SK-N-SH (cell line): ENCODE measurements at regions not wholly inside any gene's neighbourhood (a gene's known extent, or its start where the extent isn't known, plus 50 kb on each side); places are given as distances from the start of the nearest gene placed in this dataset.

Experiments used
- CTCF ChIA-PET: fragments of 300-600, 350-600 bp; formaldehyde crosslinking; extraction: SDS; loops from one replicate; lab custom pipeline; 2021; lab: Yijun Ruan, JAX
- POLR2A ChIA-PET: fragments of 350-600 bp; sonication (Branson Sonifier 250); formaldehyde crosslinking; extraction: SDS; loops from one replicate; lab custom pipeline; 2020; ENCODE audit warnings: antibody characterized with exemption, inconsistent platforms; lab: Yijun Ruan, JAX
- DNase-seq: peaks from one replicate; pipeline ENCODE4 v3.0.0; 2012
- H2AFZ ChIP-seq: fragments of 200-600 bp; sonication (generic); 2 replicates; pipeline ENCODE4 v1.8.1; 2016; ENCODE audit warnings: antibody characterized with exemption, mild to moderate bottlenecking, low read depth
- H3F3A ChIP-seq: fragments of 200-600 bp; sonication (generic); replicated peaks from 2 replicates; pipeline ENCODE3; 2016; ENCODE audit warnings: antibody characterized with exemption, mild to moderate bottlenecking; ENCODE audit not compliant: insufficient read depth
- H3K27ac ChIP-seq, 2 experiments: fragments of 200-500 bp in 1 of 2; fragments of 200-600 bp in 1 of 2; sonication (Bioruptor generic) in 1 of 2; sonication (generic), shearing (Covaris generic) in 1 of 2; 2 replicates each; pipeline versions ENCODE4 v1.5.1 to v1.6.1; 2014 to 2016; ENCODE audit warnings: low read depth in 2 of 2, inconsistent platforms in 1 of 2, low read length in 1 of 2, mild to moderate bottlenecking in 1 of 2, mixed read lengths in 1 of 2
- H3K27me3 ChIP-seq: fragments of 200-600 bp; sonication (generic), shearing (Covaris generic); 2 replicates; pipeline ENCODE4 v1.6.1; 2016; ENCODE audit warnings: mixed run types; ENCODE audit not compliant: insufficient read depth
- H3K36me3 ChIP-seq, 2 experiments: fragments of 200-500 bp in 1 of 2; fragments of 200-600 bp in 1 of 2; sonication (Bioruptor generic) in 1 of 2; sonication (generic) in 1 of 2; replicated peaks in 1 of 2; 2 replicates each; pipeline versions ENCODE3 to v1.5.1; 2014 to 2016; ENCODE audit warnings: low read length in 1 of 2, mild to moderate bottlenecking in 1 of 2; ENCODE audit not compliant: insufficient read depth in 2 of 2, control insufficient read depth in 1 of 2
- H3K4me1 ChIP-seq, 2 experiments: fragments of 200-500 bp in 1 of 2; fragments of 200-600 bp in 1 of 2; sonication (Bioruptor generic) in 1 of 2; sonication (generic), shearing (Covaris generic) in 1 of 2; 2 replicates each; pipeline versions ENCODE4 v1.5.1 to v1.6.1; 2014 to 2016; ENCODE audit warnings: low read depth in 1 of 2, low read length in 1 of 2, mixed run types in 1 of 2; ENCODE audit not compliant: insufficient read depth in 2 of 2, control insufficient read depth in 1 of 2
- H3K4me2 ChIP-seq: fragments of 200-600 bp; sonication (generic), shearing (Covaris generic); 2 replicates; pipeline ENCODE4 v1.6.1; 2017; ENCODE audit warnings: mixed run types
- H3K4me3 ChIP-seq, 2 experiments: fragments of 200-500 bp in 1 of 2; fragments of 200-600 bp in 1 of 2; sonication (Bioruptor generic) in 1 of 2; sonication (generic), shearing (Covaris generic) in 1 of 2; 2 replicates each; pipeline versions ENCODE4 v1.5.1 to v1.8.1; 2014 to 2016; ENCODE audit warnings: low read depth in 2 of 2, inconsistent platforms in 1 of 2, low read length in 1 of 2, mild to moderate bottlenecking in 1 of 2, mixed read lengths in 1 of 2, moderate library complexity in 1 of 2
- H3K79me2 ChIP-seq: fragments of 200-600 bp; sonication (generic); 2 replicates; pipeline ENCODE4 v1.8.1; 2017; ENCODE audit warnings: mild to moderate bottlenecking; ENCODE audit not compliant: insufficient read depth
- H3K9ac ChIP-seq: fragments of 200-600 bp; sonication (generic); 2 replicates; pipeline ENCODE4 v1.6.1; 2017; ENCODE audit warnings: mixed run types
- H3K9me2 ChIP-seq: fragments of 200-600 bp; sonication (generic); 2 replicates; pipeline ENCODE4 v1.6.1; 2017; ENCODE audit warnings: mixed run types
- H3K9me3 ChIP-seq: fragments of 200-600 bp; sonication (generic); 2 replicates; pipeline ENCODE4 v1.6.1; 2017; ENCODE audit warnings: mixed run types, mild to moderate bottlenecking, moderate library complexity
- H4K20me1 ChIP-seq: fragments of 200-600 bp; sonication (generic); 2 replicates; pipeline ENCODE4 v1.6.1; 2017; ENCODE audit warnings: mild to moderate bottlenecking, mixed run types; ENCODE audit not compliant: insufficient read depth
- CHD2 ChIP-seq: fragments of 150-350 bp; IDR thresholded peaks from 2 replicates; pipeline ENCODE4 v1.6.1; 2018; ENCODE audit warnings: low read length; ENCODE audit not compliant: partially characterized antibody
- EZH2phosphoT487 ChIP-seq: fragments of 200-600 bp; sonication (generic); IDR thresholded peaks from 2 replicates; pipeline ENCODE4 v1.6.1; 2017; ENCODE audit warnings: low read depth, mixed run types, mild to moderate bottlenecking, antibody characterized with exemption, moderate library complexity, borderline replicate concordance
- FOSL2 ChIP-seq: IDR thresholded peaks from 2 replicates; pipeline ENCODE4 v1.4.0; 2012; ENCODE audit warnings: low read depth, mild to moderate bottlenecking, moderate library complexity, borderline replicate concordance
- FOXM1 ChIP-seq: IDR thresholded peaks from 2 replicates; pipeline ENCODE4 v1.4.0; 2012; ENCODE audit warnings: low read depth, mild to moderate bottlenecking
- JUND ChIP-seq: IDR thresholded peaks from 2 replicates; pipeline ENCODE4 v1.4.0; 2012
- MAX ChIP-seq: IDR thresholded peaks from 2 replicates; pipeline ENCODE4 v1.4.0; 2012; ENCODE audit warnings: low read depth
- NRF1 ChIP-seq: IDR thresholded peaks from 2 replicates; pipeline ENCODE4 v1.6.1; 2012; ENCODE audit warnings: low read depth, mild to moderate bottlenecking, low read length
- PBX3 ChIP-seq: IDR thresholded peaks from 2 replicates; pipeline ENCODE4; 2012
- POLR2AphosphoS5 ChIP-seq: IDR thresholded peaks from 2 replicates; pipeline ENCODE4 v1.6.1; 2012; ENCODE audit warnings: low read depth, low read length
- RAD21 ChIP-seq: IDR thresholded peaks from 2 replicates; pipeline ENCODE4 v1.6.1; 2012; ENCODE audit warnings: mild to moderate bottlenecking, low read length
- REST ChIP-seq: IDR thresholded peaks from 2 replicates; pipeline ENCODE4 v1.6.1; 2012; ENCODE audit warnings: mild to moderate bottlenecking, low read depth, low read length, moderate library complexity
- RFX5 ChIP-seq: IDR thresholded peaks from 2 replicates; pipeline ENCODE4 v1.6.1; 2012; ENCODE audit warnings: mild to moderate bottlenecking, improper control_type of control experiment, low read length
- RXRA ChIP-seq: IDR thresholded peaks from 2 replicates; pipeline ENCODE4 v1.4.0; 2012; ENCODE audit warnings: low read depth, mild to moderate bottlenecking, borderline replicate concordance
- SMC3 ChIP-seq: IDR thresholded peaks from 2 replicates; pipeline ENCODE4 v1.6.1; 2012; ENCODE audit warnings: low read depth, low read length, improper control_type of control experiment
- TAF1 ChIP-seq: IDR thresholded peaks from 2 replicates; pipeline ENCODE4 v1.6.1; 2012; ENCODE audit warnings: low read depth, mild to moderate bottlenecking, low read length, moderate library complexity, borderline replicate concordance
- TEAD4 ChIP-seq: IDR thresholded peaks from 2 replicates; pipeline ENCODE4 v1.4.0; 2012; ENCODE audit warnings: mild to moderate bottlenecking, borderline replicate concordance; ENCODE audit not compliant: insufficient read depth
- YY1 ChIP-seq: IDR thresholded peaks from 2 replicates; pipeline ENCODE4 v1.4.0; 2012; ENCODE audit warnings: low read depth, mild to moderate bottlenecking
- ZBTB33 ChIP-seq: IDR thresholded peaks from 2 replicates; pipeline ENCODE4 v1.4.0; 2012; ENCODE audit warnings: low read depth, borderline replicate concordance
- WGBS: methylation state at CpG from one replicate; pipeline ENCODE4 v1.1.6; 2017; ENCODE audit warnings: low lambda C conversion rate; 5-methylcytosine and 5-hydroxymethylcytosine counted together

GRCh38 chr4:170170861-170171260 lies 81.1 kb upstream of the AADAT start (continued):
- no peak for TF ChIP-seq ZBTB33
- no peak for TF ChIP-seq MAX
- TF ChIP-seq RXRA: no peak

- Histone ChIP-seq H3K36me3 (no peaks in the 10 kb centered on the region), H3F3A (no peaks in the 10 kb centered on the region), H4K20me1 (no peaks in the 10 kb centered on the region), H3K9ac (no peak overlapping the region), H3K79me2 (no peaks in the 10 kb centered on the region), H3K27ac (no peak overlapping the region), H3K4me3 (no peak overlapping the region), H3K9me2 (no peaks in the 10 kb centered on the region), H3K4me2 (no peak overlapping the region), H2AFZ (no peak overlapping the region), H3K4me1 (no peaks in the 10 kb centered on the region), H3K9me3 (no peaks in the 10 kb centered on the region), H3K27me3 (no peaks in the 10 kb centered on the region)
- CTCF ChIA-PET: interaction anchor here (1.3 to 2.1 kb wide), 2 partner anchors 90 to 205 kb away, joined by 3 to 12 read pairs; no protein-coding TSS in a partner anchor
- POLR2A ChIA-PET: no interaction called here
- TF ChIP-seq TAF1: no peak
- TF ChIP-seq RFX5: no peak
- no peak for TF ChIP-seq FOSL2
- TF ChIP-seq YY1: no peak
- TF ChIP-seq POLR2AphosphoS5: no peak
- no peak for TF ChIP-seq JUND
- no peak for TF ChIP-seq NRF1
- no peak for TF ChIP-seq SMC3
- TF ChIP-seq TEAD4: no peak
- 24% methylated on average over 3 of the region's 3 CpGs for WGBS
- no peak for DNase-seq
Measured at GRCh38 chr4:170169699-170170098, 79.9 kb upstream of the AADAT start.

GRCh38 chr4:170167678-170168077 lies 77.9 kb upstream of the AADAT start:
- no peak overlapping the region for H3K4me2 ChIP-seq
- TF ChIP-seq REST (no peak), EZH2phosphoT487 (no peak), RAD21 (no peak), FOXM1 (no peak), RFX5 (no peak), CHD2 (no peak), SMC3 (no peak), PBX3 (no peak)
- TF ChIP-seq, all 33 proteins: peak for 0
- ChIA-PET CTCF (interaction anchor here (1.6 kb wide), 1 partner anchor 92 kb away, joined by 4 read pairs; no protein-coding TSS in a partner anchor), POLR2A (no interaction called here)
- no peak overlapping the region for H3K4me3 ChIP-seq
- no peaks in the 10 kb centered on the region for H3K36me3 ChIP-seq
- H3K27ac ChIP-seq: no peak overlapping the region
- no peaks in the 10 kb centered on the region for H3K4me1 ChIP-seq
- H3K9me2 ChIP-seq: no peaks in the 10 kb centered on the region
- DNase-seq: no peak
- no peaks in the 10 kb centered on the region for H3K79me2 ChIP-seq
- 37% methylated on average over 10 of the region's 10 CpGs for WGBS
- H4K20me1 ChIP-seq: no peaks in the 10 kb centered on the region
- H3F3A ChIP-seq: no peaks in the 10 kb centered on the region
- H3K9me3 ChIP-seq: no peaks in the 10 kb centered on the region
- no peak overlapping the region for H3K9ac ChIP-seq
- no peaks in the 10 kb centered on the region for H3K27me3 ChIP-seq
- H2AFZ ChIP-seq: no peak overlapping the region
